ENCODE measurements at regions not wholly inside any gene's neighbourhood (a gene's known extent, or its start where the extent isn't known, plus 50 kb on each side); places are given as distances from the start of the nearest gene placed in this dataset.

- ATAC-seq (ENCODE audit: low FRiP score) (no peak), DNase-seq (ENCODE audit: low spot score) (no peak)
- no peak for TF ChIP-seq CTCF (IDR thresholded peaks at IDR 0.05)
Measured at GRCh38 chr6:40313582-40313981, 273.6 kb downstream of the LRFN2 start.

- ATAC-seq (ENCODE audit: low FRiP score) (no peak), DNase-seq (ENCODE audit: low spot score) (no peak)
- no peak for TF ChIP-seq CTCF (IDR thresholded peaks at IDR 0.05)
Measured at GRCh38 chr6:40312213-40313015, 274.8 kb downstream of the LRFN2 start.

- DNase-seq (ENCODE audit: low spot score), result peak; percentile 56
- no peak for ATAC-seq (ENCODE audit: low FRiP score)
- TF ChIP-seq CTCF (IDR thresholded peaks at IDR 0.05), result peak in 2 of 3 donors; percentile 36 to 50
Measured at GRCh38 chr6:40308533-40309306, 278.4 kb downstream of the LRFN2 start.

- ATAC-seq (ENCODE audit: low FRiP score) (no peak), DNase-seq (ENCODE audit: low spot score) (no peak)
- TF ChIP-seq CTCF (IDR thresholded peaks at IDR 0.05), result no peak
Measured at GRCh38 chr6:40307712-40308111, 279.5 kb downstream of the LRFN2 start.

- TF ChIP-seq CTCF (IDR thresholded peaks at IDR 0.05), result no peak
- no peak for ATAC-seq (ENCODE audit: low FRiP score)
- no peak for DNase-seq (ENCODE audit: low spot score)
Measured at GRCh38 chr6:40302856-40303454, 284.2 kb downstream of the LRFN2 start.

GRCh38 chr6:40299681-40300080, 287.5 kb downstream of the LRFN2 start:
- no peak for TF ChIP-seq CTCF (IDR thresholded peaks at IDR 0.05)
- no peak for DNase-seq (ENCODE audit: low spot score)
- no peak for ATAC-seq (ENCODE audit: low FRiP score)
